OCI-LY1 (cell line): ENCODE measurements at regions not wholly inside any gene's neighbourhood (a gene's known extent, or its start where the extent isn't known, plus 50 kb on each side); places are given as distances from the start of the nearest gene placed in this dataset.

Experiments
- H2AFZ ChIP-seq: fragments of 200-600 bp; sonication (generic), shearing (Covaris generic); 2 replicates; pipeline ENCODE4 v1.6.0; 2014; ENCODE audit warnings: antibody characterized with exemption, mild to moderate bottlenecking, low read length
- H3F3A ChIP-seq: fragments of 200-600 bp; sonication (generic), shearing (Covaris generic); 2 replicates; pipeline ENCODE4 v1.6.0; 2014; ENCODE audit warnings: mild to moderate bottlenecking, antibody characterized with exemption, low read length, moderate library complexity; ENCODE audit not compliant: insufficient read depth
- H3K27ac ChIP-seq: fragments of 200-600 bp; sonication (generic); 2 replicates; pipeline ENCODE4 v1.5.1; 2014; ENCODE audit warnings: low read length, mixed run types, mild to moderate bottlenecking, low read depth; ENCODE audit not compliant: poor library complexity, severe bottlenecking
- H3K27me3 ChIP-seq: fragments of 200-600 bp; sonication (generic); 2 replicates; pipeline ENCODE4 v1.6.0; 2014; ENCODE audit warnings: antibody characterized with exemption, mild to moderate bottlenecking, low read length, moderate library complexity; ENCODE audit not compliant: insufficient read depth
- H3K36me3 ChIP-seq: fragments of 200-600 bp; sonication (generic); 2 replicates; pipeline ENCODE4 v1.6.1; 2014; ENCODE audit warnings: mild to moderate bottlenecking, antibody characterized with exemption, low read length, moderate library complexity, mixed read lengths; ENCODE audit not compliant: insufficient read depth
- H3K4me1 ChIP-seq: fragments of 200-600 bp; sonication (generic); 2 replicates; pipeline ENCODE4 v1.5.1; 2014; ENCODE audit warnings: mild to moderate bottlenecking, low read length, moderate library complexity; ENCODE audit not compliant: insufficient read depth, severe bottlenecking
- H3K4me2 ChIP-seq: fragments of 200-600 bp; sonication (generic), shearing (Covaris generic); 2 replicates; pipeline ENCODE4 v1.6.1; 2014; ENCODE audit warnings: low read length
- H3K4me3 ChIP-seq: fragments of 200-600 bp; sonication (generic); 2 replicates; pipeline ENCODE4 v1.5.1; 2014; ENCODE audit warnings: low read length, low read depth, mild to moderate bottlenecking, mixed read lengths; ENCODE audit not compliant: poor library complexity, severe bottlenecking
- H3K79me2 ChIP-seq: fragments of 200-600 bp; shearing (Covaris generic); 2 replicates; pipeline ENCODE4 v1.6.1; 2016; ENCODE audit warnings: mixed run types, low read length, mixed read lengths; ENCODE audit not compliant: insufficient read depth
- H3K9ac ChIP-seq: fragments of 200-600 bp; sonication (generic), shearing (Covaris generic); 2 replicates; pipeline ENCODE4 v1.6.1; 2014; ENCODE audit warnings: mild to moderate bottlenecking, low read length, mixed read lengths
- H3K9me2 ChIP-seq: fragments of 200-600 bp; sonication (generic), shearing (Covaris generic); 2 replicates; pipeline ENCODE4 v1.6.1; 2014; ENCODE audit warnings: low read depth, mild to moderate bottlenecking, low read length, mixed read lengths
- H3K9me3 ChIP-seq: fragments of 200-600 bp; shearing (Covaris generic); 2 replicates; pipeline ENCODE4 v1.6.1; 2014; ENCODE audit warnings: low read length, mixed read lengths
- H4K20me1 ChIP-seq: fragments of 200-600 bp; sonication (generic), shearing (Covaris generic); 2 replicates; pipeline ENCODE4 v1.6.0; 2016; ENCODE audit warnings: mild to moderate bottlenecking, low read length; ENCODE audit not compliant: insufficient read depth
- CTCF ChIP-seq: fragments of 200-600 bp; sonication (generic), shearing (Covaris generic); IDR thresholded peaks from 2 replicates; pipeline ENCODE4 v1.5.1; 2017; ENCODE audit warnings: mild to moderate bottlenecking, antibody characterized with exemption, low read length, moderate library complexity, mixed read lengths
- EZH2 ChIP-seq: fragments of 200-600 bp; sonication (generic), shearing (Covaris generic); IDR thresholded peaks from 2 replicates; pipeline ENCODE4 v1.8.0; 2017; ENCODE audit warnings: borderline replicate concordance, mixed run types, mild to moderate bottlenecking, antibody characterized with exemption, low read length, moderate library complexity, mixed read lengths

- Histone ChIP-seq H3K4me3 (no peak overlapping the region), H3K36me3 (no peaks in the 10 kb centered on the region), H3K4me1 (no peaks in the 10 kb centered on the region), H2AFZ (no peak overlapping the region), H3K9me3 (no peaks in the 10 kb centered on the region), H3K9me2 (no peaks in the 10 kb centered on the region), H3K9ac (no peak overlapping the region), H3K27ac (no peak overlapping the region), H3K79me2 (no peaks in the 10 kb centered on the region), H3F3A (no peaks in the 10 kb centered on the region), H4K20me1 (no peaks in the 10 kb centered on the region), H3K27me3 (no peaks in the 10 kb centered on the region), H3K4me2 (no peak overlapping the region)
- TF ChIP-seq CTCF (no peak), EZH2 (no peak)
Measured at GRCh38 chr2:153626676-153627075, 148.1 kb upstream of the RPRM start.

GRCh38 chr2:153635494-153635893 lies 156.9 kb upstream of the RPRM start:
- H3K36me3 ChIP-seq = no peaks in the 10 kb centered on the region
- no peak overlapping the region for H3K4me2 ChIP-seq
- no peaks in the 10 kb centered on the region for H3K4me1 ChIP-seq
- H3F3A ChIP-seq = no peaks in the 10 kb centered on the region
- no peak overlapping the region for H3K9ac ChIP-seq
- no peak for TF ChIP-seq EZH2
- no peak for TF ChIP-seq CTCF
- H3K27me3 ChIP-seq = no peaks in the 10 kb centered on the region
- no peak overlapping the region for H2AFZ ChIP-seq
- no peaks in the 10 kb centered on the region for H3K79me2 ChIP-seq
- H3K9me2 ChIP-seq = no peaks in the 10 kb centered on the region
- no peak overlapping the region for H3K27ac ChIP-seq
- no peaks in the 10 kb centered on the region for H3K9me3 ChIP-seq
- no peaks in the 10 kb centered on the region for H4K20me1 ChIP-seq
- no peak overlapping the region for H3K4me3 ChIP-seq

DNA sequence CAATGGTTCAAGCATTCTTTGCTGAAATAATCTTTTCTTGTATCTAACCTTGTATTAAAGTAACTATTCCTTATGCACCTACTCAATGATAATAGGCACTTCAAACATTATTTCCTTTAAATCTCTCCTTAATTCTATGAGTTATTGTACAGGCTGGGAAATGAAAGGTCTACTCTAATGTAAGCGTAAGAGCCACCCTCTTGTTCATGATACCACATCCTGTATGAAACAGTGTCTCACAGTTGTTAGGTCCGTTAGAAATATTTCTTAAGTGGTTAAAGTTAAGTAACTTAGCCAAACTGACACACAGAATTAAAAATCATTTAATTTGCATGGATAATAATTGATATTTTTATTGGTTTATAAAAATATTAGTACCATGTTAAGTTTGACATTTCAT lies 162.5 kb upstream of the RPRM start:
- no peak overlapping the region for H3K4me2 ChIP-seq
- no peaks in the 10 kb centered on the region for H3K4me1 ChIP-seq
- H3K27ac ChIP-seq = no peak overlapping the region
- no peak overlapping the region for H3K9ac ChIP-seq
- H3F3A ChIP-seq = no peaks in the 10 kb centered on the region
- no peaks in the 10 kb centered on the region for H3K9me3 ChIP-seq
- no peak overlapping the region for H2AFZ ChIP-seq
- no peaks in the 10 kb centered on the region for H3K36me3 ChIP-seq
- no peak for TF ChIP-seq CTCF
- no peak for TF ChIP-seq EZH2
- no peaks in the 10 kb centered on the region for H3K9me2 ChIP-seq
- no peak overlapping the region for H3K4me3 ChIP-seq
- H4K20me1 ChIP-seq = no peaks in the 10 kb centered on the region
- no peaks in the 10 kb centered on the region for H3K27me3 ChIP-seq
- H3K79me2 ChIP-seq = no peaks in the 10 kb centered on the region
